Prostate gland (tissue), 2 donors: ENCODE measurements at regions not wholly inside any gene's neighbourhood (a gene's known extent, or its start where the extent isn't known, plus 50 kb on each side); places are given as distances from the start of the nearest gene placed in this dataset.

Source experiments
- DNase-seq: peaks from one replicate; pipeline ENCODE4 v3.0.0-alpha.2; 2019; ENCODE audit warnings: low spot score
- H3K27ac ChIP-seq, 2 donors: fragments of 200-600 bp; sonication (generic); 2 replicates each; pipeline ENCODE4 v1.5.1; 2017 to 2019
- H3K27me3 ChIP-seq: fragments of 200-600 bp; sonication (generic); replicated peaks from 2 replicates; pipeline ENCODE4 v1.5.1; 2019; ENCODE audit not compliant: insufficient read depth
- H3K36me3 ChIP-seq, 2 donors: fragments of 200-600 bp; sonication (generic); 1 replicate in 1 of 2; 2 replicates in 1 of 2; pipeline versions ENCODE4 v1.5.1 to v1.8.1; 2017 to 2019
- H3K4me1 ChIP-seq: fragments of 200-600 bp; sonication (generic); replicated peaks from 2 replicates; pipeline ENCODE4 v1.5.1; 2019
- H3K4me3 ChIP-seq, 2 donors: fragments of 200-600 bp; sonication (generic); 2 replicates each; pipeline ENCODE4 v1.5.1; 2017 to 2019
- H3K9me3 ChIP-seq: fragments of 200-600 bp; sonication (generic); 2 replicates; pipeline ENCODE4 v1.5.1; 2017
- CTCF ChIP-seq, 4 experiments: fragments of 200-600 bp in 2 of 4; fragments of 450-650 bp in 2 of 4; sonication (generic) in 2 of 4; IDR thresholded peaks; 1 replicate in 3 of 4; 2 replicates in 1 of 4; pipeline ENCODE4 v1.5.1; 2016 to 2019; ENCODE audit warnings: antibody characterized with exemption in 4 of 4, mild to moderate bottlenecking in 2 of 4, moderate library complexity in 2 of 4
- POLR2A ChIP-seq: fragments of 450-650 bp; IDR thresholded peaks from one replicate; pipeline ENCODE4 v1.6.1; 2016; ENCODE audit warnings: antibody characterized with exemption, mild to moderate bottlenecking
- POLR2AphosphoS5 ChIP-seq: sonication (generic); formaldehyde crosslinking; IDR thresholded peaks from one replicate; pipeline ENCODE4 v1.6.1; 2017; ENCODE audit warnings: antibody characterized with exemption
- WGBS: methylation state at CpG from one replicate; pipeline ENCODE4 v1.1.5; 2018; 5-methylcytosine and 5-hydroxymethylcytosine counted together
- intact Hi-C: fragments of 100-400 bp; cut with DNase I; formaldehyde crosslinking; loops from one replicate; pipeline ENCODE4 v1.14.2; 2022

- no peaks in the 10 kb centered on the region for H3K27me3 ChIP-seq
- H3K4me3 ChIP-seq: no peak overlapping the region
- intact Hi-C loops: no loop called here
- TF ChIP-seq POLR2AphosphoS5: no peak
- TF ChIP-seq POLR2A: no peak
- TF ChIP-seq CTCF (IDR thresholded peaks at IDR 0.05): no peak
- 92% methylated on average over 2 of the region's 2 CpGs for WGBS
- H3K36me3 ChIP-seq: no peaks in the 10 kb centered on the region
- H3K9me3 ChIP-seq: no peaks in the 10 kb centered on the region
- no peak for DNase-seq
- no peak overlapping the region for H3K27ac ChIP-seq
- no peaks in the 10 kb centered on the region for H3K4me1 ChIP-seq
These were observed 69.2 kb upstream of the ATP2B1 start for GRCh38 chr12:89777733-89778379.

- H3K27ac ChIP-seq: no peak overlapping the region
- intact Hi-C loops: no loop called here
- TF ChIP-seq CTCF (IDR thresholded peaks at IDR 0.05): no peak
- TF ChIP-seq POLR2AphosphoS5: no peak
- TF ChIP-seq POLR2A: no peak
These were observed 67.3 kb upstream of the ATP2B1 start for GRCh38 chr12:89775986-89776365.

GRCh38 chr12:89775063-89775985 is 66.7 kb upstream of the ATP2B1 start:
- H3K27ac ChIP-seq: no peak overlapping the region
- H3K4me3 ChIP-seq: no peak overlapping the region
- WGBS: 48% methylated on average over 6 of the region's 6 CpGs
- H3K9me3 ChIP-seq: no peaks in the 10 kb centered on the region
- no peaks in the 10 kb centered on the region for H3K36me3 ChIP-seq
- no peak for DNase-seq
- H3K4me1 ChIP-seq: no peaks in the 10 kb centered on the region
- no peaks in the 10 kb centered on the region for H3K27me3 ChIP-seq
- intact Hi-C loops: no loop called here
- TF ChIP-seq POLR2AphosphoS5: no peak
- TF ChIP-seq CTCF (IDR thresholded peaks at IDR 0.05): no peak
- TF ChIP-seq POLR2A: no peak

More at GRCh38 chr12:89775986-89776365, 67.3 kb upstream of the ATP2B1 start:
- H3K4me3 ChIP-seq: no peak overlapping the region
- WGBS: 67% methylated on average over 3 of the region's 3 CpGs
- no peaks in the 10 kb centered on the region for H3K9me3 ChIP-seq
- no peaks in the 10 kb centered on the region for H3K4me1 ChIP-seq
- H3K27me3 ChIP-seq: no peaks in the 10 kb centered on the region
- no peaks in the 10 kb centered on the region for H3K36me3 ChIP-seq
- no peak for DNase-seq

GRCh38 chr12:89774645-89775044 is 66.0 kb upstream of the ATP2B1 start:
- Histone ChIP-seq H3K36me3 (no peaks in the 10 kb centered on the region), H3K4me3 (no peak overlapping the region), H3K27me3 (no peaks in the 10 kb centered on the region), H3K9me3 (no peaks in the 10 kb centered on the region), H3K27ac (no peak overlapping the region), H3K4me1 (no peaks in the 10 kb centered on the region)
- TF ChIP-seq CTCF (IDR thresholded peaks at IDR 0.05) (no peak), POLR2A (no peak), POLR2AphosphoS5 (no peak)
- DNase-seq: no peak
- WGBS: 91% methylated on average over 1 of the region's 1 CpG
- intact Hi-C loops: no loop called here

GRCh38 chr12:89770391-89770790 is 61.8 kb upstream of the ATP2B1 start:
- no peaks in the 10 kb centered on the region for H3K4me1 ChIP-seq
- H3K9me3 ChIP-seq: no peaks in the 10 kb centered on the region
- no peak overlapping the region for H3K27ac ChIP-seq
- intact Hi-C loops: no loop called here
- H3K4me3 ChIP-seq: no peak overlapping the region
- TF ChIP-seq POLR2A: no peak
- TF ChIP-seq CTCF (IDR thresholded peaks at IDR 0.05): no peak
- no peak for TF ChIP-seq POLR2AphosphoS5
- no peak for DNase-seq
- H3K36me3 ChIP-seq: no peaks in the 10 kb centered on the region
- H3K27me3 ChIP-seq: no peaks in the 10 kb centered on the region
